Esophagus squamous epithelium (tissue), 4 donors: ENCODE measurements at regions not wholly inside any gene's neighbourhood (a gene's known extent, or its start where the extent isn't known, plus 50 kb on each side); places are given as distances from the start of the nearest gene placed in this dataset.

Experiments used
- CTCF ChIP-seq, 6 experiments: fragments of 450-650 bp in 4 of 6; fragments of 200-600 bp in 2 of 6; sonication (generic) in 2 of 6; IDR thresholded peaks; one replicate each; pipeline ENCODE4 v1.5.1; 2016 to 2019; ENCODE audit warnings: antibody characterized with exemption in 6 of 6, mild to moderate bottlenecking in 4 of 6, moderate library complexity in 4 of 6
- POLR2A ChIP-seq, 4 donors: fragments of 450-650 bp; IDR thresholded peaks; one replicate each; pipeline ENCODE4 v1.6.1; 2017; ENCODE audit warnings: antibody characterized with exemption in 4 of 4, mild to moderate bottlenecking in 4 of 4, moderate library complexity in 3 of 4

- TF ChIP-seq CTCF (IDR thresholded peaks at IDR 0.05), result no peak
- TF ChIP-seq POLR2A (IDR thresholded peaks at IDR 0.05), result no peak
Measured at GRCh38 chr1:69411617-69412016, 156.1 kb upstream of the LRRC7 start.
